ENCODE measurements at regions not wholly inside any gene's neighbourhood (a gene's known extent, or its start where the extent isn't known, plus 50 kb on each side); places are given as distances from the start of the nearest gene placed in this dataset.

- TF ChIP-seq CTCF (IDR thresholded peaks at IDR 0.05; ENCODE audit: insufficient read depth, low read length, missing control alignments): no peak
- ChIA-PET POLR2A (no interaction called here), CTCF (interaction anchor here (0.8 to 1.4 kb wide), 2 partner anchors 32 to 1127 kb away, joined by 3 read pairs; no protein-coding TSS in a partner anchor)
- H3K4me3 ChIP-seq (ENCODE audit: low read depth, low read length): no peak overlapping the region
- no peak for DNase-seq (ENCODE audit: low read depth, low spot score)
Observed at GRCh38 chr4:124230268-124230667, 482.3 kb downstream of the ANKRD50 start.

GRCh38 chr4:124234771-124235170, 477.8 kb downstream of the ANKRD50 start:
- DNase-seq (ENCODE audit: low read depth, low spot score): no peak
- no peak for TF ChIP-seq CTCF (IDR thresholded peaks at IDR 0.05; ENCODE audit: insufficient read depth, low read length, missing control alignments)
- no peak overlapping the region for H3K4me3 ChIP-seq (ENCODE audit: low read depth, low read length)
- CTCF ChIA-PET: no interaction called here
- POLR2A ChIA-PET: no interaction called here

GRCh38 chr4:124243671-124244366, 468.7 kb downstream of the ANKRD50 start:
- ChIA-PET POLR2A (no interaction called here), CTCF (no interaction called here)
- no peak for TF ChIP-seq CTCF (IDR thresholded peaks at IDR 0.05; ENCODE audit: insufficient read depth, low read length, missing control alignments)

DNA sequence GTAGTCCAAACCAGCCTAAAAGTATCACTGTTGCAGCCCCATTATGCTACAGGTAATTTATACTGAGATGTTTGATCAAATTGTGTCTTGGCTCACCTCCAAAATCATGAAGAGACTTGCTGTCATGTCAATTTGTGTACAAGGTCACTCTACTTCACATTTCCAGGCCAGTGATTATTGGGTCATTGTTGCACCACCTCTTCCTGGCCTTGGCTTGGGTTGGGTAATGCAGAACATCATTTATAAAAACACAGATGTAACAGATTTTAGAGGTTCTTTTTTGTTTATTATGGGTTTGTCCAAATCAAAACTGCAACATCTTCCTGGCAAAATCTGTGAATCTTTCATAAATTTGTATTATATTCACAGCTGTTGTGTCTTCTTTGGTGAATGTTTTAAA, 459.5 kb downstream of the ANKRD50 start:
- TF ChIP-seq CTCF (IDR thresholded peaks at IDR 0.05; ENCODE audit: insufficient read depth, low read length, missing control alignments): no peak
- CTCF ChIA-PET: interaction anchor here (0.6 to 2.5 kb wide), 3 partner anchors 9 to 1150 kb away, joined by 3 to 9 read pairs (median 7); no protein-coding TSS in a partner anchor
- DNase-seq (ENCODE audit: low read depth, low spot score): no peak
- POLR2A ChIA-PET: no interaction called here
- no peak overlapping the region for H3K4me3 ChIP-seq (ENCODE audit: low read depth, low read length)

More at GRCh38 chr4:124243671-124244366, 468.7 kb downstream of the ANKRD50 start:
- no peak overlapping the region for H3K4me3 ChIP-seq (ENCODE audit: low read depth, low read length)
- DNase-seq (ENCODE audit: low read depth, low spot score): no peak

DNA sequence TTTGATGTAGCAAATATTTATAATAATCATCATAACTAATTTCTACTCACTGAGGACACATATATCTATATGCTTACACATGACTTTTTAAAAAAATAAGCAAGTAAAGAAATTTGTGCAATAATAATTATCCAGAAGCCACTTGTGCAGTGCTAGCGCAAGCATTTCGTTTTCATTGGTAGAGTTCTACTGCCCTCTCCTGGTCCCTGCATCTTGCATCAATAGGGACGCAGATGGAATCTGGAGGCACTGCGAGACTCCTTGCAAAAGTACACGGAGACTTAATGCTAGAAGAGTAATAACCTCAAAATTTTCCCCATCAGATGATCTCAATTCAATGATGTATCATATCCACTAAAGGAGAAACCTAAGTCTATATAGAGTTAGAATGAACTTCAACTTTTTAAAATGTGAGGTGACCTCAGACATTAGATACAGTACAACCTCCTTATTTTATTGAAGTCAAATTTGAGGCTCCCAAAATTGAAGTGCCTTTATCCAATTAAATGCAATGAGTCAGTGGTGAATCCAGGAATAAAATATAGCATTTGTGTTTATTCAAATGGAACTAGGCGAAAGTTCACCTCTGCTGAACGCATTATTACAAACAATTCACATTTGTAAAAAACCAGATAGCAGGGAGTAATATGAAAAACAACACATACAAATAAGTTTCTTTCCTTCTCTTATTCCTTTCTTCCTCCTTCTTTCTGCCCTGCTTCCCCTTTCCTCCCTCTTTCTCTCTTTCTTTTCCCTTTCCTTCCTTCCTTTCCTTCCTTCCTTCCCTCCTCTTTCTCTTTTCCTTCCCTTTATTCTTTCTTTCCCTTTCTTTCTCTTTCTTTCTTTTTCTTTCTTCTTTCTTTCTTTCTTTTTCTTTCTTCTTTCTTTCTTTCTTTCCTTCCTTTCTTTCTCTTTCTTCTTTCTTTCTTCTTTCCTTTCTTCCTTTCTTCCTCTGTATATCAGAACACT, 450.0 kb downstream of the ANKRD50 start:
- no peak overlapping the region for H3K4me3 ChIP-seq (ENCODE audit: low read depth, low read length)
- DNase-seq (ENCODE audit: low read depth, low spot score): peak; percentile 38
- ChIA-PET POLR2A (no interaction called here), CTCF (interaction anchor here (0.6 to 1.4 kb wide), 7 partner anchors 9 to 1332 kb away, joined by 3 to 6 read pairs (median 3); no protein-coding TSS in a partner anchor)
- TF ChIP-seq CTCF (IDR thresholded peaks at IDR 0.05; ENCODE audit: insufficient read depth, low read length, missing control alignments): peak; percentile 83

- CTCF ChIA-PET: interaction anchor here (1.2 to 2.4 kb wide), 4 partner anchors 58 to 1174 kb away, joined by 3 to 8 read pairs (median 4); no protein-coding TSS in a partner anchor
- TF ChIP-seq CTCF (IDR thresholded peaks at IDR 0.05; ENCODE audit: insufficient read depth, low read length, missing control alignments): no peak
- no peak for DNase-seq (ENCODE audit: low read depth, low spot score)
- H3K4me3 ChIP-seq (ENCODE audit: low read depth, low read length): no peak overlapping the region
- POLR2A ChIA-PET: no interaction called here
Observed at GRCh38 chr4:124265701-124266100, 446.8 kb downstream of the ANKRD50 start.
